ENCODE measurements at regions not wholly inside any gene's neighbourhood (a gene's known extent, or its start where the extent isn't known, plus 50 kb on each side); places are given as distances from the start of the nearest gene placed in this dataset.

- TF ChIP-seq, protein P1, sequence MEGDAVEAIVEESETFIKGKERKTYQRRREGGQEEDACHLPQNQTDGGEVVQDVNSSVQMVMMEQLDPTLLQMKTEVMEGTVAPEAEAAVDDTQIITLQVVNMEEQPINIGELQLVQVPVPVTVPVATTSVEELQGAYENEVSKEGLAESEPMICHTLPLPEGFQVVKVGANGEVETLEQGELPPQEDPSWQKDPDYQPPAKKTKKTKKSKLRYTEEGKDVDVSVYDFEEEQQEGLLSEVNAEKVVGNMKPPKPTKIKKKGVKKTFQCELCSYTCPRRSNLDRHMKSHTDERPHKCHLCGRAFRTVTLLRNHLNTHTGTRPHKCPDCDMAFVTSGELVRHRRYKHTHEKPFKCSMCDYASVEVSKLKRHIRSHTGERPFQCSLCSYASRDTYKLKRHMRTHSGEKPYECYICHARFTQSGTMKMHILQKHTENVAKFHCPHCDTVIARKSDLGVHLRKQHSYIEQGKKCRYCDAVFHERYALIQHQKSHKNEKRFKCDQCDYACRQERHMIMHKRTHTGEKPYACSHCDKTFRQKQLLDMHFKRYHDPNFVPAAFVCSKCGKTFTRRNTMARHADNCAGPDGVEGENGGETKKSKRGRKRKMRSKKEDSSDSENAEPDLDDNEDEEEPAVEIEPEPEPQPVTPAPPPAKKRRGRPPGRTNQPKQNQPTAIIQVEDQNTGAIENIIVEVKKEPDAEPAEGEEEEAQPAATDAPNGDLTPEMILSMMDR (conservative IDR thresholded peaks at IDR 0.05; ENCODE audit: low read length) = no peak
- no peak for TF ChIP-seq EZH2phosphoT487 (IDR thresholded peaks at IDR 0.05; ENCODE audit: borderline replicate concordance)
Observed at GRCh38 chrX:739611-740010, 109.0 kb downstream of the SHOX start.

All from Loucy (cell line).